COR-L47 (cell line): ENCODE measurements at regions not wholly inside any gene's neighbourhood (a gene's known extent, or its start where the extent isn't known, plus 50 kb on each side); places are given as distances from the start of the nearest gene placed in this dataset.
"Not testable (repeated sequence)": the region's sequence is repeated elsewhere in the genome, so short reads cannot be mapped to it uniquely, and the experiment has no call there.

Experiments used
- DNase-seq: peaks from one replicate; lab custom pipeline; 2025; lab: John Stamatoyannopoulos, UW

GRCh38 chr3:30439451-30440053, 166.8 kb upstream of the TGFBR2 start:
- no peak for DNase-seq

GRCh38 chr3:30440147-30440604, 166.2 kb upstream of the TGFBR2 start:
- no peak for DNase-seq

GRCh38 chr3:30440880-30441279, 165.5 kb upstream of the TGFBR2 start:
- DNase-seq = no peak

- DNase-seq = no peak
Observed at GRCh38 chr3:30443756-30444673, 162.4 kb upstream of the TGFBR2 start.

GRCh38 chr3:30448450-30449289, 157.7 kb upstream of the TGFBR2 start:
- no peak for DNase-seq

GRCh38 chr3:30449290-30449632, 157.1 kb upstream of the TGFBR2 start:
- DNase-seq = no peak

GRCh38 chr3:30452446-30452845, 154.0 kb upstream of the TGFBR2 start:
- DNase-seq = no peak

- DNase-seq = no peak
Observed at GRCh38 chr3:30453360-30454039, 152.9 kb upstream of the TGFBR2 start.

GRCh38 chr3:30454636-30455035, 151.8 kb upstream of the TGFBR2 start:
- DNase-seq = no peak

GRCh38 chr3:30455112-30455511, 151.3 kb upstream of the TGFBR2 start:
- not testable (repeated sequence) for DNase-seq

- DNase-seq = no peak
Observed at GRCh38 chr3:30455840-30456239, 150.6 kb upstream of the TGFBR2 start.

GRCh38 chr3:30456264-30456663, 150.1 kb upstream of the TGFBR2 start:
- DNase-seq = no peak

GRCh38 chr3:30457081-30457480, 149.3 kb upstream of the TGFBR2 start:
- no peak for DNase-seq

- DNase-seq = no peak
Observed at GRCh38 chr3:30457726-30458125, 148.7 kb upstream of the TGFBR2 start.

- DNase-seq = no peak
Observed at GRCh38 chr3:30458376-30459171, 147.8 kb upstream of the TGFBR2 start.

- no peak for DNase-seq
Observed at GRCh38 chr3:30461311-30461710, 145.1 kb upstream of the TGFBR2 start.

- no peak for DNase-seq
Observed at GRCh38 chr3:30462721-30463470, 143.5 kb upstream of the TGFBR2 start.

GRCh38 chr3:30464381-30464780, 142.0 kb upstream of the TGFBR2 start:
- no peak for DNase-seq

GRCh38 chr3:30465454-30465853, 140.9 kb upstream of the TGFBR2 start:
- DNase-seq = no peak

GRCh38 chr3:30467596-30468238, 138.7 kb upstream of the TGFBR2 start:
- no peak for DNase-seq
